NT2/D1 (cell line): ENCODE measurements at regions not wholly inside any gene's neighbourhood (a gene's known extent, or its start where the extent isn't known, plus 50 kb on each side); places are given as distances from the start of the nearest gene placed in this dataset.

Experiments used
- DNase-seq: peaks from one replicate; pipeline ENCODE4 v3.0.0-alpha.2; 2011; ENCODE audit warnings: low read depth, low spot score
- H3K27me3 ChIP-seq: 2 replicates; pipeline ENCODE4 v1.6.0; 2011; ENCODE audit warnings: mild to moderate bottlenecking; ENCODE audit not compliant: insufficient read length, insufficient read depth
- H3K36me3 ChIP-seq: 2 replicates; pipeline ENCODE4 v1.6.1; 2011; ENCODE audit warnings: mild to moderate bottlenecking, low read length, mixed read lengths; ENCODE audit not compliant: insufficient read depth, insufficient read length
- H3K4me1 ChIP-seq: 2 replicates; pipeline ENCODE4 v1.5.1; 2011; ENCODE audit not compliant: insufficient read depth, insufficient read length
- H3K4me3 ChIP-seq: 2 replicates; pipeline ENCODE4 v1.5.1; 2011; ENCODE audit warnings: low read depth; ENCODE audit not compliant: insufficient read length
- H3K9ac ChIP-seq: 2 replicates; pipeline ENCODE4 v1.6.0; 2011; ENCODE audit warnings: low read depth; ENCODE audit not compliant: insufficient read length
- H3K9me3 ChIP-seq: 2 replicates; pipeline ENCODE4 v1.5.1; 2011; ENCODE audit warnings: mild to moderate bottlenecking, low read length; ENCODE audit not compliant: insufficient read depth
- SUZ12 ChIP-seq: IDR thresholded peaks from 2 replicates; pipeline ENCODE4 v1.6.1; 2011; ENCODE audit not compliant: insufficient read length, insufficient read depth; ENCODE audit errors: extremely low read depth
- YY1 ChIP-seq: IDR thresholded peaks from 2 replicates; pipeline ENCODE4 v1.6.1; 2011; ENCODE audit not compliant: insufficient read length, insufficient read depth
- ZNF274 ChIP-seq: IDR thresholded peaks from 2 replicates; pipeline ENCODE4 v1.6.1; 2011; ENCODE audit warnings: mild to moderate bottlenecking, low read depth, low read length

DNA sequence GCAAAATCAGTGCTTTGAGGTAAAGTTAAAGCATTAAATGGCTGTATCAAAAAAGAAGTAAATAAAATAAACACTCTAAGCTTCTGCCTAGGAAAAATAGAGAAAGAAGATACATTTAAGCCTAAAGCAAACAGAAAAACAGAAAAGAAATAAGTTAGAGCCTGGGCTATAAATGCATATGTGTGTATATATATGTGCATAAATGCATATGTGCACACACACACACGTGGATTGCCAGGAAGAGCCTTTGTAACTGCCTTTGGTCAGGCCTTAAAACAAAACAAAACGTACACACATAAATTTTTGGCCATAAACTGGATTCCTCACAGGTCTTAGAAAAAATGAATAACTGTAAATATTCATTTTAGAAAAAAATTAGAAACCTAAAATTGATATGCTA lies 925.8 kb downstream of the MRPL39 start:
- no peak for TF ChIP-seq YY1
- TF ChIP-seq ZNF274, result no peak
- no peak for TF ChIP-seq SUZ12
- DNase-seq, result no peak
- H3K9me3 ChIP-seq, result no peaks in the 10 kb centered on the region
- no peaks in the 10 kb centered on the region for H3K4me1 ChIP-seq
- no peak overlapping the region for H3K9ac ChIP-seq
- H3K27me3 ChIP-seq, result no peaks in the 10 kb centered on the region
- H3K36me3 ChIP-seq, result no peaks in the 10 kb centered on the region
- no peak overlapping the region for H3K4me3 ChIP-seq

- Histone ChIP-seq H3K27me3 (no peaks in the 10 kb centered on the region), H3K9ac (no peak overlapping the region), H3K4me3 (no peak overlapping the region), H3K36me3 (no peaks in the 10 kb centered on the region), H3K9me3 (no peaks in the 10 kb centered on the region), H3K4me1 (no peaks in the 10 kb centered on the region)
- TF ChIP-seq ZNF274, result no peak
- TF ChIP-seq SUZ12, result no peak
- no peak for TF ChIP-seq YY1
- no peak for DNase-seq
Observed at GRCh38 chr21:24671901-24672300, 935.4 kb downstream of the MRPL39 start.

DNA sequence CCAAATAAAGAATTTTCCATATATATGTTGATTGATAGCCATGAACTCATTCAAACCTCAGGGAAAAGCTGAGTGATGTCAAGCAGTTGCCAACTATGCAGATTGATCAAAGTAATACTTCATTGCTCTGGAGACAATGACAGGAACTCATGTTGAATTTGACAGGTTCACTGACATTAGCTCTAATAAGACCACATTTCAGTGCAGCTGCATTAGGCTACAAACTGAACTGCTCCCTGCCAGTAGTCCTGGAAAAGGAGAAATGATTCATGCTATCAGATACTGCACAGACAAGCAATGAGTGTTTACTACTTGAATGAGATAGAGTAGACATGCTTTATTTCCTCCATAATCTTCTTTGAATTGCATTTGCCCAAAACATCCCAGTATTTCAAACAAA lies 948.4 kb downstream of the MRPL39 start:
- no peaks in the 10 kb centered on the region for H3K4me1 ChIP-seq
- no peaks in the 10 kb centered on the region for H3K36me3 ChIP-seq
- H3K27me3 ChIP-seq, result no peaks in the 10 kb centered on the region
- H3K9me3 ChIP-seq, result no peaks in the 10 kb centered on the region
- no peak overlapping the region for H3K9ac ChIP-seq
- no peak for DNase-seq
- H3K4me3 ChIP-seq, result no peak overlapping the region
- no peak for TF ChIP-seq ZNF274
- TF ChIP-seq YY1, result no peak
- no peak for TF ChIP-seq SUZ12

DNA sequence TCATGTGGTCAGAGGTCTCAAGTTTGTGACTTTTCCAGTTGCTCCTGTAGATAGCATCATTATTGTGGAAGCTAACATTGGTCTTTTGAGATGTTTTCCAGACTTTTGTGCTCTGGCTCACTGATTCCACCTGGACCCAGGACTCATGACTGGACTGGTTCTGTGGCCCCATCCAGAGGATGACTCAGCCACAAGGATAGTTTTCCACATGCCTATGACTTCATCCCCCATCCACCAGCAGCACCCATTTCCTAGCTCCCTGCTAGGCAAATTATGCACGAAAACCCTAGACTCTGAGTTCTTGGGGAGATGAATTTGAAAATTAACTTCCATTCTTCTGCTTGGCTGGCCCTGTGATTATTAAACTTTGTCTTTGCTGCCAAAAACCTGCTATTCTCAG lies 949.3 kb downstream of the MRPL39 start:
- Histone ChIP-seq H3K27me3 (no peaks in the 10 kb centered on the region), H3K9me3 (no peaks in the 10 kb centered on the region), H3K9ac (no peak overlapping the region), H3K4me3 (no peak overlapping the region), H3K36me3 (no peaks in the 10 kb centered on the region), H3K4me1 (no peaks in the 10 kb centered on the region)
- no peak for TF ChIP-seq SUZ12
- TF ChIP-seq YY1, result no peak
- no peak for TF ChIP-seq ZNF274
- DNase-seq, result no peak

DNA sequence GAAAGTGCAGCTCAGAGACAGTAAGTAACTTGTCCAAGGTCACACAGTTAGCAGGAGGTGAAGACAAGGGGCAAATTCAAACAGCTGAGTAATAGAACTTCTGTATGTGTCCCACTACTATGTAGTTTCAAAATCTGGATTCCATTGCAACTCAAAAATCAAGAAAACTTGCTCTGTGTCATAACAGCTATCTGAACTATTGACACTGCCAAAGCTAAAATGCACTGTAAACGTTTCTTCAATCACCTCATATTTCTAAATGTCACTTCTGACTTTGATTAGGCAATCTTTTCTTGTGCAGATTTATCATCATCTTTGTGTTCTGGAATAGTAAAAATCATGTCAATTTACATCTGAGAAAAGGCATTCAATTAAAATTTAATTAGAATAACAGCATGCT lies 957.6 kb downstream of the MRPL39 start:
- no peaks in the 10 kb centered on the region for H3K36me3 ChIP-seq
- no peak overlapping the region for H3K9ac ChIP-seq
- no peak for DNase-seq
- TF ChIP-seq SUZ12, result no peak
- TF ChIP-seq YY1, result no peak
- TF ChIP-seq ZNF274, result no peak
- no peak overlapping the region for H3K4me3 ChIP-seq
- no peaks in the 10 kb centered on the region for H3K4me1 ChIP-seq
- no peaks in the 10 kb centered on the region for H3K9me3 ChIP-seq
- H3K27me3 ChIP-seq, result no peaks in the 10 kb centered on the region

DNA sequence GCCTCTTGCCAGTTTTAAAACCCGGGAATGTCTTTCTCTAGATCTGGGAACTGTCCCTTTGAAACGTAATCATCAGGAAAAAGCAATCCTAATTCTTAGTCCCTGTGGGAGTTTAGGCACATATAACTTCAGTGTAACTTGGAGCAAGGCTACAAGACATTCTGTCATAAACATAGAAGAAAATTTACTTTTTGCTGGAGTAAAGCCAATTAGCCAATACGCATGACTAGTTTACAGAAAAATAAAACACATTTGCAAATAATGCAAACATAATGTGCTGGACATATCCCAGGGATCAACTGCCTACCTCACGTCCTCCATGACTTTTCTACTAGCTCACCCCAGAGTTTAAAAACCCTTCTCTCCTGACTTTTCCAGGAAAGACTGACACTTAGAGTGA lies 970.6 kb downstream of the MRPL39 start:
- H3K36me3 ChIP-seq, result no peaks in the 10 kb centered on the region
- TF ChIP-seq ZNF274, result no peak
- no peak for TF ChIP-seq YY1
- no peak for TF ChIP-seq SUZ12

DNA sequence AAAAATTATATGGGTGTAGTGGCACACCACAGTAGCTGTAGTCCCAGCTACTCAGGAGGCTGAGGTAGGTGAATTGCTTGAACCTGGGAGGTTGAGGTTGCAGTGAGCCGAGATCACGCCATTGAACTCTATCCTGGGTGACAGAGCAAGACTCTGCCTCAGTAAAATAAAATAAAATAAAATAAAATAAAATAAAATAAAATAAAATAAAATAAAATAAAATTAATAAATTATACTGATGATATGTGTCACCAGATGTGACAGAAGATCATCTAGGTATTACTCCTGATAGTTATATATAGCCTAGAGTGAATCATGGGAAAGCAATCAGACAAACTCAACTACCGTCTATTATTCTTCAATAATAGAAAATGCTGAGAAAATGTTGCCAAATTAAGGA lies 972.5 kb downstream of the MRPL39 start:
- Histone ChIP-seq H3K4me3 (no peak overlapping the region), H3K9me3 (no peaks in the 10 kb centered on the region), H3K36me3 (no peaks in the 10 kb centered on the region), H3K27me3 (no peaks in the 10 kb centered on the region), H3K4me1 (no peaks in the 10 kb centered on the region), H3K9ac (no peak overlapping the region)
- TF ChIP-seq YY1 (no peak), SUZ12 (no peak), ZNF274 (no peak)
- DNase-seq, result no peak

More for the DNA sequence above, 970.6 kb downstream of the MRPL39 start:
- Histone ChIP-seq H3K4me1 (no peaks in the 10 kb centered on the region), H3K9me3 (no peaks in the 10 kb centered on the region), H3K4me3 (no peak overlapping the region), H3K27me3 (no peaks in the 10 kb centered on the region), H3K9ac (no peak overlapping the region)
- DNase-seq, result no peak

- no peak for DNase-seq
- TF ChIP-seq SUZ12 (no peak), YY1 (no peak), ZNF274 (no peak)
Observed at GRCh38 chr21:24628536-24628935, 978.7 kb downstream of the MRPL39 start.

More at GRCh38 chr21:24628536-24628935, 978.7 kb downstream of the MRPL39 start:
- Histone ChIP-seq H3K9ac (no peak overlapping the region), H3K4me3 (no peak overlapping the region), H3K36me3 (no peaks in the 10 kb centered on the region), H3K4me1 (no peaks in the 10 kb centered on the region), H3K9me3 (no peaks in the 10 kb centered on the region), H3K27me3 (no peaks in the 10 kb centered on the region)
